OCI-LY7 (cell line): ENCODE measurements at regions not wholly inside any gene's neighbourhood (a gene's known extent, or its start where the extent isn't known, plus 50 kb on each side); places are given as distances from the start of the nearest gene placed in this dataset.

Experiments used
- CTCF ChIP-seq: fragments of 200-600 bp; sonication (generic); conservative IDR thresholded peaks from 2 replicates; pipeline ENCODE4 v1.5.1; 2014; ENCODE audit warnings: mild to moderate bottlenecking, antibody characterized with exemption, low read length, moderate library complexity, mixed read lengths
- EZH2phosphoT487 ChIP-seq: fragments of 200-600 bp; sonication (generic); IDR thresholded peaks from 2 replicates; pipeline ENCODE4 v1.6.1; 2018; ENCODE audit warnings: low read depth, borderline replicate concordance, mild to moderate bottlenecking, mixed run types, antibody characterized with exemption, low read length, moderate library complexity, mixed read lengths

GRCh38 chr18:11237066-11237465 is 87.7 kb upstream of the PIEZO2 start:
- TF ChIP-seq CTCF = no peak
- no peak for TF ChIP-seq EZH2phosphoT487
